ENCODE measurements at regions not wholly inside any gene's neighbourhood (a gene's known extent, or its start where the extent isn't known, plus 50 kb on each side); places are given as distances from the start of the nearest gene placed in this dataset.

DNA sequence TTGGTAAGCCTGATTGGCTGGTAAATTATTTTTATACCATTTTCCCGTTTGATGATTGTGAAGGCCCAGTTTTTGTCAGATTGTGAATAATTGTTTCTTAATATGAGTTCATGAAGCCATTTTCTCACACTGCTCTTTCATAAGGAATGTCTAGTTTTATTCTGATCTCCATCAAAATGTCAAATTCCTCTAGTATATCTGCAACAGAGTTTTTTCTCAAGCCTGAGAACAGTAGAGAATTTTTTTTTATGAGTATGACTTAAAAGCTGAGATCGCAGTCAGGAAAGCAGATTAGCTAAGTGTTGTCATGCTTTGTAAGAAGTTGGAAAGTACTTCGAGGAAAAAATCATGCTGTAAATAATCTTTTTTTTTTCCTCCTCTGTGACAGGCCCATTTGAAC lies 484.9 kb upstream of the ATP2B1 start:
- H2AFZ ChIP-seq (ENCODE audit: low read length): no peak overlapping the region
- TF ChIP-seq, protein P1, sequence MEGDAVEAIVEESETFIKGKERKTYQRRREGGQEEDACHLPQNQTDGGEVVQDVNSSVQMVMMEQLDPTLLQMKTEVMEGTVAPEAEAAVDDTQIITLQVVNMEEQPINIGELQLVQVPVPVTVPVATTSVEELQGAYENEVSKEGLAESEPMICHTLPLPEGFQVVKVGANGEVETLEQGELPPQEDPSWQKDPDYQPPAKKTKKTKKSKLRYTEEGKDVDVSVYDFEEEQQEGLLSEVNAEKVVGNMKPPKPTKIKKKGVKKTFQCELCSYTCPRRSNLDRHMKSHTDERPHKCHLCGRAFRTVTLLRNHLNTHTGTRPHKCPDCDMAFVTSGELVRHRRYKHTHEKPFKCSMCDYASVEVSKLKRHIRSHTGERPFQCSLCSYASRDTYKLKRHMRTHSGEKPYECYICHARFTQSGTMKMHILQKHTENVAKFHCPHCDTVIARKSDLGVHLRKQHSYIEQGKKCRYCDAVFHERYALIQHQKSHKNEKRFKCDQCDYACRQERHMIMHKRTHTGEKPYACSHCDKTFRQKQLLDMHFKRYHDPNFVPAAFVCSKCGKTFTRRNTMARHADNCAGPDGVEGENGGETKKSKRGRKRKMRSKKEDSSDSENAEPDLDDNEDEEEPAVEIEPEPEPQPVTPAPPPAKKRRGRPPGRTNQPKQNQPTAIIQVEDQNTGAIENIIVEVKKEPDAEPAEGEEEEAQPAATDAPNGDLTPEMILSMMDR (conservative IDR thresholded peaks at IDR 0.05): no peak
- no CpG with 5 or more reads among the region's 3 CpGs for WGBS (ENCODE audit: extremely low coverage, insufficient read length, low lambda C conversion rate)
- H3K27me3 Mint-ChIP-seq (ENCODE audit: low read depth): no peaks in the 10 kb centered on the region
- no peaks in the 10 kb centered on the region for H3K27me3 ChIP-seq (ENCODE audit: insufficient read depth, low read length)
- no peak overlapping the region for H2BK20ac ChIP-seq (ENCODE audit: low read depth, low read length, poor library complexity, severe bottlenecking)
- H2BK120ac ChIP-seq (ENCODE audit: low read depth, low read length, poor library complexity, severe bottlenecking): no peak overlapping the region
- no peaks in the 10 kb centered on the region for H3K9me3 Mint-ChIP-seq
- no peaks in the 10 kb centered on the region for H3K36me3 Mint-ChIP-seq (ENCODE audit: insufficient read depth in 1 of 3, low read depth in 3 of 3)
- DNase-seq: no peak
- no peak overlapping the region for H3K27ac Mint-ChIP-seq
- no peak overlapping the region for H3K4ac ChIP-seq (ENCODE audit: low read depth, low read length)
- H3K79me1 ChIP-seq (ENCODE audit: insufficient read depth, low read depth, low read length, poor library complexity, severe bottlenecking): no peaks in the 10 kb centered on the region
- no peaks in the 10 kb centered on the region for H3K9me3 ChIP-seq (ENCODE audit: control insufficient read depth, low read depth, low read length)
- no peak overlapping the region for H3K14ac ChIP-seq (ENCODE audit: insufficient read depth, low read length)
- no peak overlapping the region for H2BK15ac ChIP-seq (ENCODE audit: low read depth, low read length)
- H3K4me2 ChIP-seq (ENCODE audit: insufficient read depth, insufficient read length, low read length): no peak overlapping the region
- H3K23me2 ChIP-seq (ENCODE audit: insufficient read length, low read depth, low read length, poor library complexity, severe bottlenecking): no peaks in the 10 kb centered on the region
- no peaks in the 10 kb centered on the region for H3K4me1 ChIP-seq (ENCODE audit: insufficient read depth, low read length)
- H3K79me2 ChIP-seq (ENCODE audit: insufficient read depth, low read length): no peaks in the 10 kb centered on the region
- H3K56ac ChIP-seq (ENCODE audit: insufficient read length, low read depth, low read length): no peak overlapping the region
- no peak overlapping the region for H4K91ac ChIP-seq (ENCODE audit: insufficient read length, low read depth, low read length)
- no peak overlapping the region for H2BK5ac ChIP-seq (ENCODE audit: insufficient read length, low read length)
- no peak overlapping the region for H3K9ac ChIP-seq (ENCODE audit: extremely low read depth, insufficient read length, low read length)
- no peaks in the 10 kb centered on the region for H4K20me1 ChIP-seq (ENCODE audit: control insufficient read depth, insufficient read depth, insufficient read length)
- no peak overlapping the region for H2AK5ac ChIP-seq (ENCODE audit: insufficient read length, low read length)
- no peak overlapping the region for H3K27ac ChIP-seq (ENCODE audit: insufficient read length, low read depth, low read length)
- no peak overlapping the region for H3K18ac ChIP-seq (ENCODE audit: insufficient read length, low read depth, low read length)
- no peak overlapping the region for H4K5ac ChIP-seq (ENCODE audit: insufficient read length, low read depth, low read length)
- H3T11ph ChIP-seq (ENCODE audit: low read length): no peak overlapping the region
- no peak overlapping the region for H3K23ac ChIP-seq (ENCODE audit: insufficient read length, low read depth, low read length)
- H3K4me1 Mint-ChIP-seq: no peaks in the 10 kb centered on the region
- H3K4me3 Mint-ChIP-seq: no peak overlapping the region
- H2BK12ac ChIP-seq (ENCODE audit: insufficient read length, low read depth, low read length): no peak overlapping the region
- H4K8ac ChIP-seq (replicated peaks; ENCODE audit: insufficient read length, low read depth, low read length): no peak overlapping the region

Measured in H9 (cell line).